ENCODE measurements at regions not wholly inside any gene's neighbourhood (a gene's known extent, or its start where the extent isn't known, plus 50 kb on each side); places are given as distances from the start of the nearest gene placed in this dataset.

GRCh38 chr6:44697327-44697726 is 309.8 kb downstream of the CDC5L start:
- no peak for TF ChIP-seq POLR2A (IDR thresholded peaks at IDR 0.05)
- no peak for TF ChIP-seq CTCF (IDR thresholded peaks at IDR 0.05 in 8 of 11, conservative IDR thresholded peaks at IDR 0.05 in 3 of 11)
